Endothelial cell of umbilical vein (primary cell): ENCODE measurements at regions not wholly inside any gene's neighbourhood (a gene's known extent, or its start where the extent isn't known, plus 50 kb on each side); places are given as distances from the start of the nearest gene placed in this dataset.

Experiments used
- BruUV-seq: library from RNA; stranded (reverse); fragments of 400-500 nt; replicated peaks from 2 replicates; lab custom pipeline; 2021; lab: Mats Ljungman, UMichigan
- CTCF ChIA-PET: fragments of 300-600, 350-600 bp; sonication (Branson Sonifier 250); formaldehyde crosslinking; loops from one replicate; lab custom pipeline; 2021; ENCODE audit warnings: antibody characterized with exemption, inconsistent platforms; lab: Charles Lee
- POLR2A ChIA-PET: fragments of 300-600, 350-600 bp; sonication (Branson Sonifier 250); formaldehyde crosslinking; loops from one replicate; lab custom pipeline; 2021; ENCODE audit warnings: antibody characterized with exemption, inconsistent platforms; lab: Charles Lee
- DNase-seq: peaks from one replicate; pipeline ENCODE4 v3.0.0-alpha.2; 2011; ENCODE audit warnings: low read depth, low spot score
- FAIRE-seq: peaks from 2 replicates; lab custom pipeline; 2011; peaks lifted over from hg19 to GRCh38; lab: Jason Lieb, UNC
- H2AFZ ChIP-seq: 2 replicates; pipeline ENCODE4 v1.6.0; 2012; ENCODE audit warnings: low read depth, low read length, control low read depth, inconsistent platforms
- H3K27ac ChIP-seq: 2 replicates; pipeline ENCODE4 v1.5.1; 2011; ENCODE audit warnings: low read depth, mild to moderate bottlenecking, control low read depth, low read length, moderate library complexity; ENCODE audit not compliant: insufficient read depth
- H3K27me3 ChIP-seq, 2 experiments: 2 replicates each; pipeline versions ENCODE4 v1.6.0 to v1.6.1; 2011; ENCODE audit warnings: low read length in 2 of 2, mixed read lengths in 1 of 2; ENCODE audit not compliant: control insufficient read depth in 2 of 2, insufficient read depth in 2 of 2
- H3K36me3 ChIP-seq, 2 experiments: 2 replicates in 1 of 2; 3 replicates in 1 of 2; pipeline ENCODE4 v1.5.1; 2011; ENCODE audit warnings: low read length in 2 of 2, mild to moderate bottlenecking in 1 of 2, moderate library complexity in 1 of 2; ENCODE audit not compliant: control insufficient read depth in 2 of 2, insufficient read depth in 2 of 2; ENCODE audit errors: extremely low read depth in 1 of 2
- H3K4me1 ChIP-seq: 3 replicates; pipeline ENCODE4 v1.5.1; 2011; ENCODE audit warnings: mild to moderate bottlenecking, low read length; ENCODE audit not compliant: control insufficient read depth, insufficient read depth; ENCODE audit errors: extremely low read depth
- H3K4me2 ChIP-seq: 2 replicates; pipeline ENCODE4 v1.6.1; 2011; ENCODE audit warnings: low read length, control low read depth, mixed read lengths; ENCODE audit not compliant: insufficient read depth
- H3K4me3 ChIP-seq, 3 experiments: fragments of 200-600 bp in 1 of 3; sonication (generic), shearing (Covaris generic) in 1 of 3; replicated peaks in 1 of 3; 2 replicates each; pipeline ENCODE4 v1.5.1; 2011 to 2016; ENCODE audit warnings: control low read depth in 3 of 3, low read length in 3 of 3, mild to moderate bottlenecking in 2 of 3, inconsistent platforms in 1 of 3, low read depth in 1 of 3, moderate library complexity in 1 of 3; ENCODE audit not compliant: insufficient read depth in 1 of 3
- H3K79me2 ChIP-seq: 2 replicates; pipeline ENCODE4 v1.6.0; 2012; ENCODE audit warnings: low read length, inconsistent platforms; ENCODE audit not compliant: control insufficient read depth, insufficient read depth
- H3K9ac ChIP-seq: replicated peaks from 2 replicates; pipeline ENCODE3; 2011; ENCODE audit warnings: low read length, control low read depth; ENCODE audit not compliant: insufficient read depth; ENCODE audit errors: extremely low read depth
- H3K9me1 ChIP-seq: replicated peaks from 3 replicates; pipeline ENCODE4 v1.6.0; 2011; ENCODE audit warnings: mild to moderate bottlenecking, low read length; ENCODE audit not compliant: control insufficient read depth, insufficient read depth; ENCODE audit errors: extremely low read depth
- H3K9me3 ChIP-seq: replicated peaks from 2 replicates; pipeline ENCODE4 v1.5.1; 2012; ENCODE audit warnings: low read length, inconsistent platforms; ENCODE audit not compliant: control insufficient read depth, insufficient read depth
- H4K20me1 ChIP-seq: replicated peaks from 2 replicates; pipeline ENCODE3; 2011; ENCODE audit warnings: mild to moderate bottlenecking, low read length; ENCODE audit not compliant: control insufficient read depth, insufficient read depth; ENCODE audit errors: extremely low read depth
- EZH2 ChIP-seq: IDR thresholded peaks from 2 replicates; pipeline ENCODE4 v1.6.1; 2012; ENCODE audit warnings: borderline replicate concordance, low read depth, mild to moderate bottlenecking, moderate library complexity, low read length, inconsistent platforms; ENCODE audit not compliant: severe bottlenecking
- FOS ChIP-seq: IDR thresholded peaks from 2 replicates; pipeline ENCODE4 v1.6.1; 2011; ENCODE audit warnings: mild to moderate bottlenecking, low read length, moderate library complexity, borderline replicate concordance; ENCODE audit not compliant: insufficient read depth
- GATA2 ChIP-seq: IDR thresholded peaks from 2 replicates; pipeline ENCODE4 v1.7.0; 2011; ENCODE audit warnings: low read depth, mild to moderate bottlenecking, moderate library complexity, mixed read lengths, low read length; ENCODE audit not compliant: insufficient read length, insufficient read depth
- JUN ChIP-seq: IDR thresholded peaks from 2 replicates; pipeline ENCODE4 v1.6.1; 2011; ENCODE audit warnings: borderline replicate concordance, low read depth; ENCODE audit not compliant: insufficient read length, insufficient read depth
- MYC ChIP-seq: IDR thresholded peaks from one replicate; pipeline ENCODE4 v1.6.1; 2011; ENCODE audit warnings: mild to moderate bottlenecking, low read depth, low read length
- POLR2A ChIP-seq: IDR thresholded peaks from 2 replicates; pipeline ENCODE4 v1.6.1; 2012; ENCODE audit warnings: low read depth, mild to moderate bottlenecking, control low read depth, low read length
- POLR2AphosphoS5 ChIP-seq: IDR thresholded peaks from 2 replicates; pipeline ENCODE4 v1.6.1; 2012; ENCODE audit warnings: low read depth, mild to moderate bottlenecking, control low read depth, low read length, moderate library complexity; ENCODE audit not compliant: insufficient read depth
- dilution Hi-C: fragments of 300-500 bp; cut with MboI; formaldehyde crosslinking; loops from one replicate; pipeline ENCODE4 v1.15.0; 2019; ENCODE audit warnings: low sequenced_read_pairs; ENCODE audit not compliant: extremely low pct_ligation_motif_present
- intact Hi-C: fragments of 100-400 bp; cut with micrococcal nuclease; formaldehyde crosslinking; loops from one replicate; pipeline ENCODE4 v1.10.0; 2022
- TF ChIP-seq, protein P1 (sequence below), 2 donors: IDR thresholded peaks; 1 replicate in 1 of 2; 2 replicates in 1 of 2; pipeline ENCODE4 v1.5.1; 2011; ENCODE audit warnings: low read length in 2 of 2, mild to moderate bottlenecking in 2 of 2, moderate library complexity in 2 of 2, control low read depth in 1 of 2, inconsistent platforms in 1 of 2, low read depth in 1 of 2; ENCODE audit not compliant: insufficient read depth in 1 of 2; ENCODE audit errors: extremely low read depth in 1 of 2
- TF ChIP-seq, protein P2 (sequence below): IDR thresholded peaks from 2 replicates; pipeline ENCODE4 v1.6.1; 2011; ENCODE audit not compliant: insufficient read depth, insufficient read length

DNA sequence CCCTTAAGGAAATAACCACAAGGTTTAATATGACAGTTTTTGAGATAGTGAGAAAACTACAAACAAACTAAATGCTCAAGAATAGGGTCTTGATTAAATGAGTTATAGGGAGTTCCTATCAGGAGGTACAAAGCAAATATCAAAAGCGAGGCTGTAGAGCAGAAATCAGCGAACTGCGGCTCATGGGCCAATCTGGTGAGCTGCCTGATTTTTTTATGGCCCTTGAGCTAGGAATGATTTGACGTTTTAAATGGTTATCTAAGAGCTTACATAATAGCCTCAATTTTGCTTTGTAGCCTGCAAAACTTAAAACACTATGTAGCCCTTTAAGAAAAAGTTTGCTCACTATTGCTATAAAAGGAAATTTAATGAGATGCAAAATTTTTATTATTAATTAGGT, 62.2 kb downstream of the XCL2 start:
- Histone ChIP-seq H3K9me1 (no peaks in the 10 kb centered on the region), H3K27ac (no peak overlapping the region), H3K9ac (no peak overlapping the region), H3K4me3 (no peak overlapping the region), H3K79me2 (no peaks in the 10 kb centered on the region), H3K36me3 (no peaks in the 10 kb centered on the region), H3K4me1 (no peaks in the 10 kb centered on the region), H4K20me1 (no peaks in the 10 kb centered on the region), H3K27me3 (no peaks in the 10 kb centered on the region), H3K4me2 (no peak overlapping the region), H3K9me3 (no peaks in the 10 kb centered on the region), H2AFZ (no peak overlapping the region)
- intact Hi-C loops: no loop called here
- POLR2A ChIA-PET: no interaction called here
- TF ChIP-seq GATA2 (no peak), MYC (no peak), POLR2AphosphoS5 (no peak), EZH2 (no peak), JUN (no peak), FOS (no peak), POLR2A (no peak)
- TF ChIP-seq, protein P1, sequence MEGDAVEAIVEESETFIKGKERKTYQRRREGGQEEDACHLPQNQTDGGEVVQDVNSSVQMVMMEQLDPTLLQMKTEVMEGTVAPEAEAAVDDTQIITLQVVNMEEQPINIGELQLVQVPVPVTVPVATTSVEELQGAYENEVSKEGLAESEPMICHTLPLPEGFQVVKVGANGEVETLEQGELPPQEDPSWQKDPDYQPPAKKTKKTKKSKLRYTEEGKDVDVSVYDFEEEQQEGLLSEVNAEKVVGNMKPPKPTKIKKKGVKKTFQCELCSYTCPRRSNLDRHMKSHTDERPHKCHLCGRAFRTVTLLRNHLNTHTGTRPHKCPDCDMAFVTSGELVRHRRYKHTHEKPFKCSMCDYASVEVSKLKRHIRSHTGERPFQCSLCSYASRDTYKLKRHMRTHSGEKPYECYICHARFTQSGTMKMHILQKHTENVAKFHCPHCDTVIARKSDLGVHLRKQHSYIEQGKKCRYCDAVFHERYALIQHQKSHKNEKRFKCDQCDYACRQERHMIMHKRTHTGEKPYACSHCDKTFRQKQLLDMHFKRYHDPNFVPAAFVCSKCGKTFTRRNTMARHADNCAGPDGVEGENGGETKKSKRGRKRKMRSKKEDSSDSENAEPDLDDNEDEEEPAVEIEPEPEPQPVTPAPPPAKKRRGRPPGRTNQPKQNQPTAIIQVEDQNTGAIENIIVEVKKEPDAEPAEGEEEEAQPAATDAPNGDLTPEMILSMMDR (IDR thresholded peaks at IDR 0.05; ENCODE audit: extremely low read depth in 1 of 2, insufficient read depth in 1 of 2, low read depth in 1 of 2, low read length in 2 of 2): no peak
- TF ChIP-seq, protein P2, sequence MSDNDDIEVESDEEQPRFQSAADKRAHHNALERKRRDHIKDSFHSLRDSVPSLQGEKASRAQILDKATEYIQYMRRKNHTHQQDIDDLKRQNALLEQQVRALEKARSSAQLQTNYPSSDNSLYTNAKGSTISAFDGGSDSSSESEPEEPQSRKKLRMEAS: no peak
- dilution Hi-C loops: no loop called here
- DNase-seq (no peak), FAIRE-seq (no peak)
- BruUV-seq: no TSS peak
- CTCF ChIA-PET: interaction anchor here (1.2 kb wide), 1 partner anchor 42 kb away, joined by 6 read pairs; no protein-coding TSS in a partner anchor
